ENCODE measurements at regions not wholly inside any gene's neighbourhood (a gene's known extent, or its start where the extent isn't known, plus 50 kb on each side); places are given as distances from the start of the nearest gene placed in this dataset.

DNA sequence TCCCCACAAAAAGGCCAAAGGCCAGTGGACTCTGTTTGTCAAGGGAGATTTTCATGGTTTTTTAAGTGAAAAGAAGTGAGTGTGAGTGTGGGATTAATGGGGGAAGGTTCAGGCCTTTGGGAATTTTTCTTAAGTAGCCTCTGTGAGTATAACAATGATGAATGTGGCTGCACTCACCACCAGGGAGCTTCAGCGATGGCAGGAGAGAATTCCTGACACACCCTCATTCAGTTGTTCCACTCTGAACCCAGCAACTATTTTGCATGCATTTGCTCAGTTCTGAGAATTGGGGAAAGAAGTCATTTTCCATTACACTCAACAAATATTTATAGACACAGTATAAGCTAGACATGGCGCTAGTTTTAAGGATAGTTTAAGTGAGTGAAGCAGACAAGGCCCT, 117.9 kb downstream of the CCNA1 start:
- H3K4me3 ChIP-seq (ENCODE audit: low read length) = no peak overlapping the region
- ATAC-seq (ENCODE audit: poor library complexity) = no peak
- ChIA-PET CTCF (no interaction called here), POLR2A (no interaction called here)
- no peak for DNase-seq
- H3K4me3 Mint-ChIP-seq = no peak overlapping the region
- no peaks in the 10 kb centered on the region for H3K4me1 ChIP-seq (ENCODE audit: insufficient read depth, low read length)
- no peak overlapping the region for H3K27ac Mint-ChIP-seq
- no peaks in the 10 kb centered on the region for H3K4me1 Mint-ChIP-seq (ENCODE audit: low read depth)
- TF ChIP-seq, protein P1, sequence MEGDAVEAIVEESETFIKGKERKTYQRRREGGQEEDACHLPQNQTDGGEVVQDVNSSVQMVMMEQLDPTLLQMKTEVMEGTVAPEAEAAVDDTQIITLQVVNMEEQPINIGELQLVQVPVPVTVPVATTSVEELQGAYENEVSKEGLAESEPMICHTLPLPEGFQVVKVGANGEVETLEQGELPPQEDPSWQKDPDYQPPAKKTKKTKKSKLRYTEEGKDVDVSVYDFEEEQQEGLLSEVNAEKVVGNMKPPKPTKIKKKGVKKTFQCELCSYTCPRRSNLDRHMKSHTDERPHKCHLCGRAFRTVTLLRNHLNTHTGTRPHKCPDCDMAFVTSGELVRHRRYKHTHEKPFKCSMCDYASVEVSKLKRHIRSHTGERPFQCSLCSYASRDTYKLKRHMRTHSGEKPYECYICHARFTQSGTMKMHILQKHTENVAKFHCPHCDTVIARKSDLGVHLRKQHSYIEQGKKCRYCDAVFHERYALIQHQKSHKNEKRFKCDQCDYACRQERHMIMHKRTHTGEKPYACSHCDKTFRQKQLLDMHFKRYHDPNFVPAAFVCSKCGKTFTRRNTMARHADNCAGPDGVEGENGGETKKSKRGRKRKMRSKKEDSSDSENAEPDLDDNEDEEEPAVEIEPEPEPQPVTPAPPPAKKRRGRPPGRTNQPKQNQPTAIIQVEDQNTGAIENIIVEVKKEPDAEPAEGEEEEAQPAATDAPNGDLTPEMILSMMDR (IDR thresholded peaks at IDR 0.05) = no peak
- no peak overlapping the region for H3K27ac ChIP-seq (ENCODE audit: low read depth in 1 of 2, low read length in 2 of 2)
- no peaks in the 10 kb centered on the region for H3K27me3 Mint-ChIP-seq
- intact Hi-C loops (cut with DNase I, micrococcal nuclease) = no loop called here
- H3K9me3 ChIP-seq (ENCODE audit: control insufficient read depth in 1 of 2, insufficient read depth in 1 of 2, low read length in 2 of 2) = no peaks in the 10 kb centered on the region
- no peaks in the 10 kb centered on the region for H3K36me3 ChIP-seq (ENCODE audit: insufficient read depth, low read length)
- H3K9me3 Mint-ChIP-seq = peaks cover 2% of the 10 kb centered on the region
- H3K27me3 ChIP-seq (ENCODE audit: control insufficient read depth in 1 of 2, insufficient read depth in 2 of 2, low read length in 2 of 2) = no peaks in the 10 kb centered on the region
- H3K36me3 Mint-ChIP-seq (ENCODE audit: low read depth) = no peaks in the 10 kb centered on the region

DNA sequence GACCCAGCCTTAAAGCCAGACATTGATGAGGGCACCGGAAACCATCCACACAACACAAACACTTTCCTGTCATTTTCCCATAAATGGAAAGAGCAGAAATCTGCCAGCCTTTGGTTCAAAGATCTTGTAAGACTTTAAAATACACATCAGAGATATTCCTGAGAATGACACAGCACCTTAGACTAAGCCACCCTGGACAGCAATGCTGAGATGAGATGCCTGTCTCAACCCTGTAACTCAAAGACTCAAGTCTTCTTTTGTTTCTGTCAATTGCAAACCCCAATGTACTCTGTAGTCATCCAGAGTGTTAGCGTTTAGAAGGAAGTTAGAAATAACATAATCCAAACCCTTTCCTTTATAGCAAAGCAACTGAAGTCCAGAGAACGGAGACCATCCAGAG, 119.2 kb downstream of the CCNA1 start:
- Histone ChIP-seq H3K4me1 (ENCODE audit: insufficient read depth, low read length) (no peaks in the 10 kb centered on the region), H3K27me3 (ENCODE audit: control insufficient read depth in 1 of 2, insufficient read depth in 2 of 2, low read length in 2 of 2) (no peaks in the 10 kb centered on the region), H3K36me3 (ENCODE audit: insufficient read depth, low read length) (no peaks in the 10 kb centered on the region), H3K27ac (ENCODE audit: low read depth in 1 of 2, low read length in 2 of 2) (no peak overlapping the region), H3K4me3 (ENCODE audit: low read length) (no peak overlapping the region), H3K9me3 (ENCODE audit: control insufficient read depth in 1 of 2, insufficient read depth in 1 of 2, low read length in 2 of 2) (no peaks in the 10 kb centered on the region)
- no peak for ATAC-seq (ENCODE audit: poor library complexity)
- H3K4me3 Mint-ChIP-seq = no peak overlapping the region
- no peaks in the 10 kb centered on the region for H3K4me1 Mint-ChIP-seq (ENCODE audit: low read depth)
- no peaks in the 10 kb centered on the region for H3K36me3 Mint-ChIP-seq (ENCODE audit: low read depth)
- intact Hi-C loops (cut with DNase I, micrococcal nuclease) = no loop called here
- no peaks in the 10 kb centered on the region for H3K27me3 Mint-ChIP-seq
- no peak overlapping the region for H3K27ac Mint-ChIP-seq
- POLR2A ChIA-PET = no interaction called here
- CTCF ChIA-PET = no interaction called here
- H3K9me3 Mint-ChIP-seq = no peaks in the 10 kb centered on the region
- TF ChIP-seq, protein P1 (IDR thresholded peaks at IDR 0.05) = no peak
- no peak for DNase-seq

DNA sequence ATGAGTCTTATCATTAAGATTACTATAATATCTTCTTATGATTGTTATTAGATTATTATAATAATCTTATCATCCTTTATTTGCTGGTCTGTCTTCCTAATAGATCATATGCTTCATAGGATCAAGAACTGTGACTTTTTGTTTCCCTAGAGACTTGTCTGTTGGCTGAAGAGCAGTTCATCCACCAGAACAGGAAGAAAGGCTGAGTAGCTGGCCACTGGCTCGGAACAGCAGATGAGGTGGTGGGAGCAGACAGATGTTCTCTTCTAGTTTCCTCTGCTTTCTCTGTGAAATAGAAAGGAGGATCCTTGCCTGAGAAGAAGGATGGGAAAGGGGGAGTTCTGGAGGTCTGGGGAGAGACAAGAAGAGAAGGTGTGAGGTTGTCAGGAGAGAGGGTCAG, 120.0 kb downstream of the CCNA1 start:
- no peak for ATAC-seq (ENCODE audit: poor library complexity)
- no peak overlapping the region for H3K4me3 Mint-ChIP-seq
- intact Hi-C loops (cut with DNase I, micrococcal nuclease) = no loop called here
- H3K4me1 Mint-ChIP-seq (ENCODE audit: low read depth) = no peaks in the 10 kb centered on the region
- H3K27ac ChIP-seq (ENCODE audit: low read depth in 1 of 2, low read length in 2 of 2) = no peak overlapping the region
- H3K27me3 Mint-ChIP-seq = no peaks in the 10 kb centered on the region
- ChIA-PET POLR2A (no interaction called here), CTCF (no interaction called here)
- no peaks in the 10 kb centered on the region for H3K36me3 Mint-ChIP-seq (ENCODE audit: low read depth)
- no peak for DNase-seq
- H3K4me3 ChIP-seq (ENCODE audit: low read length) = no peak overlapping the region
- H3K9me3 ChIP-seq (ENCODE audit: control insufficient read depth in 1 of 2, insufficient read depth in 1 of 2, low read length in 2 of 2) = no peaks in the 10 kb centered on the region
- H3K4me1 ChIP-seq (ENCODE audit: insufficient read depth, low read length) = no peaks in the 10 kb centered on the region
- no peaks in the 10 kb centered on the region for H3K9me3 Mint-ChIP-seq
- H3K36me3 ChIP-seq (ENCODE audit: insufficient read depth, low read length) = no peaks in the 10 kb centered on the region
- H3K27ac Mint-ChIP-seq = no peak overlapping the region
- H3K27me3 ChIP-seq (ENCODE audit: control insufficient read depth in 1 of 2, insufficient read depth in 2 of 2, low read length in 2 of 2) = no peaks in the 10 kb centered on the region
- TF ChIP-seq, protein P1 (IDR thresholded peaks at IDR 0.05) = no peak
